ENCODE measurements at regions not wholly inside any gene's neighbourhood (a gene's known extent, or its start where the extent isn't known, plus 50 kb on each side); places are given as distances from the start of the nearest gene placed in this dataset.

DNA sequence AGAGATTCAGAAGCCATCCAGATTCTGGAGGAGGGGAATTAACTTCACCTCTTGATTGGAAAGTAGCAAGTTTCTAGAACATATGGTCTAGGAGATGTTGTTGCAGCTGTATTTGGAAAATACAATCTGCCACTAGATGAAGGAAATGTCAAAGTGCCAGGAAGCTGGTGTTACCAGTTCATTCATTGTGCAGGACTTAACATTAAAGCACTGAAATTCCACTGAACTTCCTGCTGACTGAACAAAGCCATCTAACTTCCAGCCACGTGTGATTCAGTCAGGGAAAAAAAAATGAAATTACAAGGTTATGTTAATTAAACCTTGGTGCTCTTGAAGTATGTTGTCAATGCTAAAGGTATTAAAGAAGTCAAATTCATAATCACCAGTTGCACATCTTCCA is 321.5 kb upstream of the SASH1 start:
- TF ChIP-seq EZH2 (IDR thresholded peaks at IDR 0.05; ENCODE audit: borderline replicate concordance, low read depth, low read length, severe bottlenecking) (no peak), CTCF (IDR thresholded peaks at IDR 0.05; ENCODE audit: borderline replicate concordance, extremely low read depth, low read length, poor library complexity, severe bottlenecking) (no peak)
